ENCODE measurements at regions not wholly inside any gene's neighbourhood (a gene's known extent, or its start where the extent isn't known, plus 50 kb on each side); places are given as distances from the start of the nearest gene placed in this dataset.

GRCh38 chr7:67392596-67393438, 396.2 kb downstream of the TYW1 start:
- TF ChIP-seq EZH2 (IDR thresholded peaks at IDR 0.05; ENCODE audit: borderline replicate concordance, low read depth, low read length, poor library complexity, severe bottlenecking) (no peak), CTCF (conservative IDR thresholded peaks at IDR 0.05; ENCODE audit: low read depth, low read length) (no peak)
- Histone ChIP-seq H3K9me3 (ENCODE audit: low read depth, low read length, poor library complexity, severe bottlenecking) (no peaks in the 10 kb centered on the region), H3K27ac (ENCODE audit: low read depth, low read length, poor library complexity, severe bottlenecking) (no peak overlapping the region), H3K36me3 (ENCODE audit: insufficient read depth, low read length, poor library complexity, severe bottlenecking) (no peaks in the 10 kb centered on the region), H3K27me3 (replicated peaks; ENCODE audit: insufficient read depth, low read depth, low read length, poor library complexity) (no peaks in the 10 kb centered on the region), H3K4me3 (ENCODE audit: low read depth, low read length, poor library complexity, severe bottlenecking) (no peak overlapping the region), H3K4me1 (ENCODE audit: insufficient read depth, low read length, poor library complexity, severe bottlenecking) (no peaks in the 10 kb centered on the region)
- DNase-seq (ENCODE audit: low spot score), result no peak
- ChIA-PET CTCF (no interaction called here), POLR2A (ENCODE audit: low non-redundant PET) (no interaction called here)
- intact Hi-C loops (cut with micrococcal nuclease; ENCODE audit: unreplicated experiment), result no loop called here
- no TSS peak for BruUV-seq (replicated peaks)

GRCh38 chr7:67393903-67394302, 397.3 kb downstream of the TYW1 start:
- Histone ChIP-seq H3K4me1 (ENCODE audit: insufficient read depth, low read length, poor library complexity, severe bottlenecking) (no peaks in the 10 kb centered on the region), H3K9me3 (ENCODE audit: low read depth, low read length, poor library complexity, severe bottlenecking) (no peaks in the 10 kb centered on the region), H3K27me3 (replicated peaks; ENCODE audit: insufficient read depth, low read depth, low read length, poor library complexity) (no peaks in the 10 kb centered on the region), H3K27ac (ENCODE audit: low read depth, low read length, poor library complexity, severe bottlenecking) (no peak overlapping the region), H3K36me3 (ENCODE audit: insufficient read depth, low read length, poor library complexity, severe bottlenecking) (no peaks in the 10 kb centered on the region), H3K4me3 (ENCODE audit: low read depth, low read length, poor library complexity, severe bottlenecking) (no peak overlapping the region)
- no peak for DNase-seq (ENCODE audit: low spot score)
- intact Hi-C loops (cut with micrococcal nuclease; ENCODE audit: unreplicated experiment), result no loop called here
- TF ChIP-seq EZH2 (IDR thresholded peaks at IDR 0.05; ENCODE audit: borderline replicate concordance, low read depth, low read length, poor library complexity, severe bottlenecking), result no peak
- POLR2A ChIA-PET (ENCODE audit: low non-redundant PET), result no interaction called here
- no TSS peak for BruUV-seq (replicated peaks)
- CTCF ChIA-PET, result no interaction called here

GRCh38 chr7:67398916-67399315, 402.3 kb downstream of the TYW1 start:
- no peaks in the 10 kb centered on the region for H3K27me3 ChIP-seq (replicated peaks; ENCODE audit: insufficient read depth, low read depth, low read length, poor library complexity)
- ChIA-PET POLR2A (ENCODE audit: low non-redundant PET) (no interaction called here), CTCF (no interaction called here)
- DNase-seq (ENCODE audit: low spot score), result no peak
- intact Hi-C loops (cut with micrococcal nuclease; ENCODE audit: unreplicated experiment), result no loop called here
- H3K27ac ChIP-seq (ENCODE audit: low read depth, low read length, poor library complexity, severe bottlenecking), result no peak overlapping the region
- no peak for TF ChIP-seq CTCF (conservative IDR thresholded peaks at IDR 0.05; ENCODE audit: low read depth, low read length)
- no peak for TF ChIP-seq EZH2 (IDR thresholded peaks at IDR 0.05; ENCODE audit: borderline replicate concordance, low read depth, low read length, poor library complexity, severe bottlenecking)
- no peak overlapping the region for H3K4me3 ChIP-seq (ENCODE audit: low read depth, low read length, poor library complexity, severe bottlenecking)
- H3K36me3 ChIP-seq (ENCODE audit: insufficient read depth, low read length, poor library complexity, severe bottlenecking), result no peaks in the 10 kb centered on the region
- H3K4me1 ChIP-seq (ENCODE audit: insufficient read depth, low read length, poor library complexity, severe bottlenecking), result no peaks in the 10 kb centered on the region
- H3K9me3 ChIP-seq (ENCODE audit: low read depth, low read length, poor library complexity, severe bottlenecking), result no peaks in the 10 kb centered on the region
- BruUV-seq (replicated peaks), result no TSS peak

- Histone ChIP-seq H3K36me3 (ENCODE audit: insufficient read depth, low read length, poor library complexity, severe bottlenecking) (no peaks in the 10 kb centered on the region), H3K9me3 (ENCODE audit: low read depth, low read length, poor library complexity, severe bottlenecking) (no peaks in the 10 kb centered on the region), H3K27ac (ENCODE audit: low read depth, low read length, poor library complexity, severe bottlenecking) (no peak overlapping the region), H3K4me1 (ENCODE audit: insufficient read depth, low read length, poor library complexity, severe bottlenecking) (no peaks in the 10 kb centered on the region), H3K4me3 (ENCODE audit: low read depth, low read length, poor library complexity, severe bottlenecking) (no peak overlapping the region), H3K27me3 (replicated peaks; ENCODE audit: insufficient read depth, low read depth, low read length, poor library complexity) (no peaks in the 10 kb centered on the region)
- POLR2A ChIA-PET (ENCODE audit: low non-redundant PET), result no interaction called here
- no TSS peak for BruUV-seq (replicated peaks)
- TF ChIP-seq EZH2 (IDR thresholded peaks at IDR 0.05; ENCODE audit: borderline replicate concordance, low read depth, low read length, poor library complexity, severe bottlenecking) (no peak), CTCF (conservative IDR thresholded peaks at IDR 0.05; ENCODE audit: low read depth, low read length) (no peak)
- CTCF ChIA-PET, result no interaction called here
- intact Hi-C loops (cut with micrococcal nuclease; ENCODE audit: unreplicated experiment), result no loop called here
- DNase-seq (ENCODE audit: low spot score), result no peak
These were observed 404.9 kb downstream of the TYW1 start for GRCh38 chr7:67401492-67401891.

All from A673 (cell line).